HG02678 (cell line): ENCODE measurements at regions not wholly inside any gene's neighbourhood (a gene's known extent, or its start where the extent isn't known, plus 50 kb on each side); places are given as distances from the start of the nearest gene placed in this dataset.

Source experiments
- ATAC-seq: cut with Tn5 transposase; IDR thresholded peaks from one replicate; pipeline ENCODE4 v1.9.1; 2021; ENCODE audit warnings: mild to moderate bottlenecking, moderate library complexity; ENCODE audit not compliant: unreplicated experiment

DNA sequence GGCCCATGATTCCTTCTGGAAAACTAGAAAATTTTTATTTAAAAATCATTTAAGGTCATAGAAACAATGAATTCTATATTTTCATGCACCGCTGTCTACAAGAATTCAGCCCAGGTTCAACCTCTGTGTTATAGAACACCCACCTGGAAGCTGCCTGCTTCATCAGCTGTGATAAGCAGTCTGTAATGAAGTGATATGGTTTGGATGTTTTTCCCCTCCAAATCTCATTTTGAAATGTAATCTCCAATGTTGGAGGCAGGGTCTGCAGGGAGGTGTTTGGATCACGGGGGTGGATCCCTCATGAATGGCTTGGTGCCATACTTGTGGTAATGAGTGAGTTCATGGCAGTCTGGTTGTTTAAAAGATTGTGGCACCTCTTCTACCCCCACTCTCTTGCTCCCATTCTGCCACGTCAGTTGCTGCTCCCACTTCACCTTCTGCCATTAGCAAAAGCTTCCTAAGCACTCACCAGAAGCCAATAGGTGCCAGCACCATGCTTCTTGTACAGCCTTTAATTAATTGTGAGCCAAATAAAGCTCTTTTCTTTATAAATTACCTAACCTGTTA, 55.6 kb downstream of the MRPL32 start:
- ATAC-seq: no peak

DNA sequence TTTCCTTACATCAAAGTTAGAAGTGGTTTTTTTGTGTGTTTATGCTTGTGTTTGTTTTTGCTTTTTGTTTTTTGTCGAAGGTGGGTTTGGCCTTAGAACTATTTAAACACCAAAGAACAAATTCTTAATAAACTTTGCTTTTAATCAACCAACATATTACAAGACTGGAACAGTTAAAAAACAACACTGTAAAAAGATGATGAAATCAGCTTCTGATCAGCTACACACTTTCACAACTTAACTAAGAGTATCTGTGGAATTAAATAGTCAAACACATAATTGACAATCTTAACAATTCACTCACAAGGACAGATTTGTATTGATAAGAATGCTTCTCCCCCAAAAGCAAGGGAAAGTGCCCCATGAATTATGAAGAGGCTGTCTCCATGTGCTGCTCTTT, 58.8 kb downstream of the MRPL32 start:
- no peak for ATAC-seq

DNA sequence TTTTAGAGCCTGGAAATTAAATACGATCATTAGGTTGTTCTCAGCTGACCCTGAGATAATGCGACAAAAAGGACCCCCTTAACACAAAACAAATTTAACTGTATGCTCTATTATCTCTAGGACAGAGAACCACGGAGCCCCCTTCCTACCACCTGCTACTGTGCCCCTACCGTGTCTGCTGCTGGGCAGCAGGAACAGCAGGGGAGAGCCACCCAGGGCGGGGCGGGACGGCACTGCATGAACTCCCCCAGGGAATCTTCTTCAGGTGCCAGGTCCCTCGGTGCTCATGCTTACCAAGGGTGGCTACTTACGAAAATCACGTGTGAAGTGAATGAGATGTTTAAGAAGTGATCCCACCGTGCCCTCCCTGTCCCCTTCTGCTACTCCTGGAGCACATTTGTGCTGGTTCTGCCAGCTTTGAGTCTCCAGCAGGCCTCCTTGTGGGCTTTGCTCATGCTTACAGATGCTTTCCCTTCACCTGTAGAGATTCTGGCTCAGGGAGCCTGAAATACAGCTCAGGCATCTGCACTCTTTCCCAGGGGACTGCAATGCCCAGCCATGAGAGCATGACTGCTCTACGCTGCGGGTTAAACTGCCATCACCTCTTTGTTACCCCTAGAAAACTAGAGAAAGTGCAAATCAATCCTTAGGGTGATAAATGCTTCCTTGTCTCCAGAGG, 59.9 kb downstream of the MRPL32 start:
- no peak for ATAC-seq

DNA sequence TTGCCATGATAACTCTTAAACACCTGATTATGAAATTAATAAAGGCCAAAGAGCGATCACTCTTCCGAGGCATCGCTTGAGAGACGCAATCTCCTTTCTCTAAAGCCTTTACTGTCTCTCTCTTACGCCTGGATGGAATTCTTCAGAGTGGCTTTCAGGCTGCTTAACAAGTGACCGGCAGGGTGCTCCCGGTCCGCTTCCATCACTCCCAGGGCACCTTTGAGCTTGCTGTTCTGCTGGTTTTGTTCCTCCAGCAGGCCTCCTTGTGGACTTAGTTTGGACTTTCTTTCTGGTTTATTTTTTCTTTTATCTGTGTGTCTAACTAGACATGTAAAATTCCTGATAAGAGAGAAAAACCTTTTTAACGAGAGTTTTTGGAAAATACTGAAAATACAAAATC, 60.9 kb downstream of the MRPL32 start:
- ATAC-seq: no peak

DNA sequence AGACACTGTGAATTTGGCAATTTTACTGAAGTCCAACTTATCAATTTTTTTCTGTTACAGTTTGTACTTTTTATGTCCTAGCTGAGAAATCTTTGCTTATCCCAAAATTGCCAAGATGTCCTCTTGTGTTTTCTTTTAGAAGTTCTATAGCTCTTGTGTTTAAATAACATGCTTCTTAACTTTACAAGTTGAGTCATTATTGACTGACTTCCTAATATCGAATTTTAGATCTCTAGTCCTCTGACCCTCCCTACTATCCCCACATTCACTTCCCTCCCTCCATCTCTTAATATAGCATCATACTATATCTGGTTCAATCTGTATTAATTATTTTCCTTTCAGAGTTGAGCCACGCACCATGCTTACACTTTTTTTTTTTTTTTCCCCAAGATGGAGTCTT, 61.9 kb downstream of the MRPL32 start:
- ATAC-seq: no peak

DNA sequence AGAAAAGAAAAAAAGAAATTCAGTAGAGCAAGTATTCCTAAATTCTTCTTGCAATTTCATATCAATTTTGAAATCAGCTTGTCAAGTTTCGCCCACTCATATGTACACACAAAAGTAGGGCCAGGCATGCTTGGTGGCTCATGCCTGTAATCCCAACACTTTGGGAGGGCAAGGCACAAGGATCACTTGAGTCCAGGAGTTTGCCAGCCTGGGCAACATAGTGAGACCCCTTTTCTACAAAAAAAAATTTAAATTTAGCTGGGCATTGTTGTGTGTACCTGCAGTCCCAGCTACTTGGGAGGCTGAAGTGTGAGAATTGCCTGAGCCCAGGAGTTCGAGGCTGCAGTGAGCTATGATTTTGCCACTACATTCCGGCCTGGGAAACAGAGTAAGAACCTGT, 65.4 kb downstream of the MRPL32 start:
- no peak for ATAC-seq

DNA sequence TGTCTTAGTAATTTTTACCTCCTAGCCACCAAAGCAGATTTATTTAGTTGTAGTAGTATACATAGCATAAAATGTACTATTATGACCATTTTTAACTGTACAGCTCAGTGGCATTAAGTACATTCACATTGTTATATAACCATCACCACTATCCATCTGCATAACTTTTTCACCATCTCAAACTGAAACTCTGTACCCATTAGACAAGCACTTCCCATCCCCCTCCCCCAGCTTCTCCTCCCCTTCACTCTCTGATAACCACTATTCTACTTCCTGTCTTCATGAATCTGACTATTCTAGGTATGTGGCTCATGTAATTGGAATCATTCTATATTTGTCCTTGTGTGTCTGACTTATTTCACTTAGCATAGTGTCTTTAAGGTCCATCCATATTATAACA, 71.9 kb downstream of the MRPL32 start:
- no peak for ATAC-seq

DNA sequence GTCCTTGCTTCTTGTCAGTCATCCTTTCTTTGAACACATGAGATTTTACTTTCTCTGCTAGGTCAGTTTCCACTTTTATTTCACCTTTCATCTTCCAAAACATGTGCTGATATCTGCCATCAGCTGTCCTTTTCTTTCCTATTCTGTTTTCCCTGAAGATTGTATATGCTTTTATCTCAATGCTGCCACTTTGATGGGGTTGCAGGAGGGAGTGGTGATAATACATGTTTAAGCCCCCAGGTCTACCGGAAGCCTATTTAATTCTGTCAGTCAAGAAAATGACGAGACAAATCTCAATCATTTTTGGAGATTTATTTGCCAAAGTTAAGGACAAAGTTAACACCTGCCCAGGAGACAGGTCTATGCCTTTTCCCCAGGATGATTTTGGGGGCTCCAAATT, 73.8 kb downstream of the MRPL32 start:
- ATAC-seq: no peak

DNA sequence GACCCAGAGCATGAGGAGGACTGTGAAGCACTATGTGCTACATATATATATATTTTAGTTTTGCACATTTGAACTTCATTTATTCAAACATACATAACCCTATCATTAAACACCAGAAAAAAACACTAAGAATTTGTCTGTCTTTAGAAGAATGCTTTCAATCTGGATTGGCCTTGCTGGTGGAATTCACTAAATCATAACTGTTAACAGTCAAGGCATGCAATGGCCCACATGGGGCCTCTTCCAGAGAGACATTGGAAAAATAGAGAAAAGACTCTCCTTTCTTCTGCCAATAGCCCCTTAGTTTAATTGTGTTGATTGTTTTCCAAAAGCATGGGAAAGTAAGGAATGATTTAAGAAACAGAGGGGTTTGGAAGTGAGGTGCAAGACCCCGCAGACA, 77.9 kb downstream of the MRPL32 start:
- ATAC-seq: no peak

DNA sequence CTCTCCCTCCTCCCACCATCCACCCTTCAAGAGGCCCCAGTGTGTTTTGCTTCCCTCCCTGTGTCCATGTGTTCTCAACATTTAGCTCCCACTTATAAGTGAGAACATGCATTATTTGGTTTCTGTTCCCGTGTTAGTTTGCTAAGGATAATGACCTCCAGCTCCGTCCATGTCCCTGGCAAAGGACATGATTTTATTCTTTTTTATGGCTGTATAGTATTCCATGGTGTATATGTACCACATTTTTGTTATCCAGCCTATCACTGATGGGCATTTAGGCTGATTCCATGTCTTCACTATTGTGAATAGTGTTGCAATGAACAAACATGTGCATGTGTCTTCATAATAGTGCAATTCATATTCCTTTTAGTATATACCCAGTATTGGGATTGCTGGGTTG, 79.7 kb downstream of the MRPL32 start:
- no peak for ATAC-seq

DNA sequence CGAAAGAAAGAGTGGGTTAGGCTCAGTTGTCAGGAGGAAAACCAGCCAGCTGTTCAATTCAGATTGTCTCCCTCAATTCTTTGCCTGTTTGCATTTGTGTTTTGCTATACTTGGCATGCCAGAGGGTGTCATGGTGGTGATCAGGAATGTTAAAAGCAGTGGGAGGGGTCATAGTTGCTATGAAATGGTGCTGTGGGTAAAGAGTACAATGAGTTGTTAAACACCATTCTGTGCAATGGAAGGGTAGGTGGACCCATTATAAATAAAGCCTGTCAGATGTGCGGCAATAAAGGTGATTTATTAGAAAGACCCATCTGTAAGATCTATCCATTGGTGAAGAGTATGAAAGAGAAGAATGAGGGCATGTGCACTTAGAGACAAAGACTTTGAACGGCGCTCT, 82.2 kb downstream of the MRPL32 start:
- no peak for ATAC-seq

DNA sequence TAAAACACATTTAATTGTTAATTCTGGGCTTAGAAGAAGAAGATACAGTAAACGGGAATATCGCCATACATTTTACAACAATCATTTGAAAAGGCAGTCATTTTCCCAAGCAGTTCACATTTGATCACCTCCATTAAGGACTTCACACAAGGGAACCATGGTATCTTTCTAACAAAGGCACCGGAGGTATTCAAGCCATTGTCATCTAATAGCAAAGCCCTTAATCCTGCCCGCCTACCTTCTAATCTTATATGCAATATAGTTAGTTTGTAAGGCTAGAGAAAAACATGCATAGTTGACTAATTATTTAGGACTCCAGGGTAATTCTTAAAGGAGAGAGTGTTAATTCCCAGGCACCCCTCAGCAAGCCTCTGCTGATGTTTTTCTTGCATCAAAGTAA, 83.1 kb downstream of the MRPL32 start:
- ATAC-seq: no peak

DNA sequence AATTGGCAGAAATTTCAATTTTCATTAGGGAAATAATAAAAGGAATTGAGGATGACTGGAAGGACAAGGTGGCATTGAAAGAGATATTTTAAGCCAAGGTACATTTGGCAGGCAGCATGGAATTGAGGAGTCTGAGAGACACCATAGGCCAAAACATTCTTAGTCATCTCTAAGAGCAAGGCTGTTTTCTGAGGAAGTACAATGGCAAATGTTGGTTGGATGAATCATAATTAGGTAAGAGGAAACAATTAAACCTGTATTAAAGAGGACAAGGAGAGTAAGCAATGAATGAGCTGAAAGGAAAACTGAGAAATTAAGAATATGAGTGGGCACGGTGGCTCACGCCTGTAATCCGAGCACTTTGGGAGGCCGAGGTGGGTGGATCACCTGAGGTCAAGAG, 86.3 kb downstream of the MRPL32 start:
- no peak for ATAC-seq

DNA sequence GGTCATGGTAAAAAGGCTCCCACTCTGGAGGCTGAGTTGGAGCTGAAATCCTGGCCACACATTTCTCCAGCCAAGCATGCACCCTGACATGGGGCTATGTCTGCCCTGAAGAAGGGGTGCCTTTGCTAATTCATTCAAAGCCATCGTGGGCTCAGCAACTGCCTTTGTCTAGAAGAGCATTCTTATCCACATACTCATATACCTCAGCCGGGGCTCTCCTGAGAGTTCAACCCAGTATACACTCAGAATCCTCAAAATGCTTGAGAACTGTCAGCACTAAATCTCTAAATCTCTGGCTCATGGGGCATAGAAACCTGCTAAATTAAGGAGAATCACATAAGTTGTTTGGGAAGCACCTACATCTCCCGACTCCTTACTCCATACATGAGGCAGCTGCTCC, 89.3 kb downstream of the MRPL32 start:
- ATAC-seq: no peak

DNA sequence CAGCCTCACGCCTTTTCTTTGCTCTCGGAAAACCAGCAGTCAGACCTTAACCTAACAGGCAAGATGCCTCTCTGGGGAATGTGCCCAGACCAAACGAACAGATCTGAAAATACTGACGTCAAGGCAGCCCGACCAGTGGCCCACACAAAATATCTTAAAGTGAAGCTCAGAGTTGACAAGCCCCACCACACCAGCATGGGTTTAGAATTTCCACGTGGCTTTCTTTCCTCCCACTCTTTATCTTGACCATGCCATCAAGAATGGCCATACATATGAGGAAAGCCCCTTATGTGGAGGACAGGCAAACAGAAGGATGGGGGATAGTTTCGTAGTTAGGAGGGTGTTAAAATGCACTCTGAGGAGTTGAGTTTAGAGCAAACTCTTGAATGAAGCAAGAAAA, 89.8 kb downstream of the MRPL32 start:
- no peak for ATAC-seq

DNA sequence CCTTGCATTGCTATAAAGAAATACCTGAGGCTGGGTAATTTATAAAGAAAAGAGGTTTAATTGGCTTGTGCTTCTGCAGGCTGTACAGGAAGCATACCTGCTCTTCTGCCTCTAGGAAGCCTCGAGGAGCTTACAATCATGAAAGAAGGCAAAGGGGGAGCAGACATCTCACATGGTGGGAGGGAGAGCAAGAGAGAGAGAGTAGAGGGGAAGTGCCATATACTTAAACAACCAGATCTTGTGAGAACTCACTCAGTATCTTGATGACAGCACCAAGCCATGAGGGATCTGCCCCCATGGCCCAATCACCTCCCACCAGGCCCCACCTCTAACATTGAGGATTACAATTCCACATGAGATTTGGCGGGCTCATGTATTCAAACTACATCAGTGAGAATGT, 79.1 kb upstream of the HECW1 start:
- ATAC-seq: no peak

DNA sequence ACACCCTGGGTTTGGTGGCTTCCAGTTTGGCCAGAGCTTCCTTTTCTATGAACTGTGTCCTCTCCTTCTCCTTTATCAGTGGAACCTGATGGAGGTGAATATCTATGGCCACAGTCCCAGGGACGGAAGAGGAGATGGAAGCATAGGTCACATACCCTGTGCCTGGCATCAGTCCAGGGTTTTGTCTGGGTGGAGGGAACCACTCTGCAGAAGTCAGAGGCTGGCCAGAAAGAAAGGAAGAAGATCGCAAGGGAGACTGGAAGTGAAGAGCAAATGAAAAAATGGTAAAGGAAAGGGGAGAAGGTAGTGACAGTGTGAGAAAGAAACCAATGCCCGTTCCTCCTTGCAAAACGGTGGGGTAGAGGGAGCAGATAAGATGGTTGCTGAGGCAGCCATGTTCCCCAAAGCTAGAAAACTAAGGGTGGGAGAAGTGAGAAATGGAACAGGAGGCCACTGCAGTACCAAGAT, 77.9 kb upstream of the HECW1 start:
- no peak for ATAC-seq

DNA sequence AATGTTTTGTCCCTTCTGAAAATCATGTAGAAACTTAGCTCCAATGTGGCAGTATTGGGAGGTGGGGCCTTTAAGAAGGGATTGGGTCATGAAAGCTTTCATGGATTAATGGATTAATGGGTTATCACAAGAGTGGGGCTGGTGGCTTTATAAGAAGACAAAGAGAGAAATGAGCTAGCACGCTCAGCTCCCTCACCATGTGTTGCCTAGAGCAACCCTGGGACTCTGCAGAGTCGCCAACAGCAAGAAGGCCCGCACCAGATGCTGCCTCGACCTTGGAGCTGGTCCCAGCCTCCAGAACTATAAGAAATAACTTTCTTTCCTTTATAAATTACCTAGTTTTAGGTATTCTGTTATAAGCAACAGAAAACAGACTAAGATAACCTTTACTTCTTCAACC, 74.9 kb upstream of the HECW1 start:
- ATAC-seq: no peak

DNA sequence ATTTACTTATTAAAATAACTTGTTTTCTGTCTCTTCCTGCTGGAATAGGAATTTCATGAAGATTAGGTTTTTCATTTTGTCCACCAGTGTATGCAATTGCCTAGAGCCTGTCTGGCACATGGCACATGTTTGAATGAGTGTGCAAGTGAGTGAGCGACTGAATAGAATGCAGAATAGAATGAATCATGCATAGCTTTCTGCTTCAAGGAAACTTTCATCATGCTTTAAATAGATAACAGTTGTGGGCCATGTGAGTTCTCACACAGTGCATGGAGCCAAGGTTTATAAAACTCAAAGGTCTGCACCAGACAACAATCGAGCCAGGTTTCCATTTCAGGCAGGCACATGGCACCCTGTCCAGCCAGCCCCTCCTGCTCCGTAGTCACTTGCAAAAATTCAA, 74.2 kb upstream of the HECW1 start:
- no peak for ATAC-seq

DNA sequence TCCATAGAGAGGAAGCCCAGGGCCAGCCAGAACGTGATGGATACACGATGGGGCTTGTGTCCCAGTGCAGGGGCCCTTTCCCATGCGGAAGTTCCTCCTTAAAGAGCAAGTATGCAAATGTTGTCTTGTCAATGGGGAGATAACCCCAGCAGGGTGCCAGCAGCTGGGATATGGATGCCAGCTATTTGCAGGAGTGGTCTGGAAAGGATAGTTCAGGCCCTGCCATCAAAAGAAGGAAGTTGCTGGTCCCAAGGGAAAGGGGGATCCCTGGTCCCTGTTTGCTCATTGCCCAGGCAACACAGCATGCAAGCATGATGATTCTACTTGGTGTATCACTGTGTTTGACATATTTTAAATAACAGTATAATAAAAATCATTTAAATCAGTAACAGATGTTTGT, 73.1 kb upstream of the HECW1 start:
- no peak for ATAC-seq

DNA sequence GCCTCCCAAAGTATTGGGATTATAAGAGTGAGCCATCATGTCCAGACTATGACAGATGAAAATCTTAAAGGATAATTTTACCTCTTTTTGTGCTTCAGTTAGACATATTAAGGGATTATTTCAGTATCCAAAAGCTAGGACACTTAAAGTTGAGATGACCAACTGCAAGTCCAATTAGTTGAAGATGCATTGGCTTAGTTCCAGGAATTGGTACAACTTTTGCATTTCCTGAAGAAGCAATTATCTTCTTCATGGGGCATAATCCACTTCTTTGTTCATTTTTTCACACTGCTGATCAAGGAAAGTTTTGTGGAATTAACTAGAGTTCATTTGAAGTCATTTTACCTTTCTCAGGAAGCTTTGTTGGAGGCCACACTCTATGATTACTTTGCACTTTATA, 72.0 kb upstream of the HECW1 start:
- no peak for ATAC-seq

DNA sequence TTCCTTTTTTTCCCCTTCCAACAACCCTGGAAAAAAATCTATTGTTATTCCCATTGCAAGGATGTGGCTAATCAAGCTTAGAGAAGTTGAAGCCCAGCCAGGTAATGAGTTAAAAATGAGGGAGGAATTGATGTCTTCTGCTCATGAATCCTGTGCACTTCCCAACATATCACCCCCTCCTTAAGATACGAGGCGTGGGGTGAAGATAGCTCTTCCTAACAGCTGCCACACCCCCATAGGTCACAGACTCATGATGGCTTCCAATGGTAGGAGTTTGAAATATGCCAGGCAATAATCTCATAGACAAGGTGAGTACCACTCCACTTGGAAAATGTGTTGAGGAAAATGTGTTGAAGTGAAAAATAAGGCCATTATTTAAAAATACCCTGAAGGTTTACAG, 71.3 kb upstream of the HECW1 start:
- ATAC-seq: no peak

DNA sequence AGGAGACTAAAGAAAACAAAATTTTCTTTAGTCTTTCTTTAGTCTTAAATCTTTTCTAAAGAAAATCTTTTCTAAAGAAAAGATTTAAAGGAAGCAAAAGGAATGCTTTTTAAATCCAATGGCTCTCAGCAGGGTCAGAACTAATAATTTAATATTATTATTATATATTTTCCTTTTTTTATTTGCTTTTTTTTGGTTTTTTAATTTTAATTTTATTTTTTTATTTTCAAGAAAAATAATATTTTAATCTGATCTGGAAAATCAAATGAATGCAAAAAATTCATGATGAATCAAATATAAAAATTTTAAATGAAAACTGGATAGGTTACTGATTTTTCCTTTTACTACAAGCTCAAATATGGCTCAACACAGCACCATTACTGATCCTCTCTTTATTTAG, 70.7 kb upstream of the HECW1 start:
- ATAC-seq: no peak
